SK-N-SH (cell line): ENCODE measurements at regions not wholly inside any gene's neighbourhood (a gene's known extent, or its start where the extent isn't known, plus 50 kb on each side); places are given as distances from the start of the nearest gene placed in this dataset.

Experiments
- CTCF ChIA-PET: fragments of 300-600, 350-600 bp; formaldehyde crosslinking; extraction: SDS; loops from one replicate; lab custom pipeline; 2021; lab: Yijun Ruan, JAX
- POLR2A ChIA-PET: fragments of 350-600 bp; sonication (Branson Sonifier 250); formaldehyde crosslinking; extraction: SDS; loops from one replicate; lab custom pipeline; 2020; ENCODE audit warnings: antibody characterized with exemption, inconsistent platforms; lab: Yijun Ruan, JAX
- DNase-seq: peaks from one replicate; pipeline ENCODE4 v3.0.0; 2012
- H2AFZ ChIP-seq: fragments of 200-600 bp; sonication (generic); 2 replicates; pipeline ENCODE4 v1.8.1; 2016; ENCODE audit warnings: antibody characterized with exemption, mild to moderate bottlenecking, low read depth
- H3F3A ChIP-seq: fragments of 200-600 bp; sonication (generic); replicated peaks from 2 replicates; pipeline ENCODE3; 2016; ENCODE audit warnings: antibody characterized with exemption, mild to moderate bottlenecking; ENCODE audit not compliant: insufficient read depth
- H3K27ac ChIP-seq, 2 experiments: fragments of 200-500 bp in 1 of 2; fragments of 200-600 bp in 1 of 2; sonication (Bioruptor generic) in 1 of 2; sonication (generic), shearing (Covaris generic) in 1 of 2; 2 replicates each; pipeline versions ENCODE4 v1.5.1 to v1.6.1; 2014 to 2016; ENCODE audit warnings: low read depth in 2 of 2, inconsistent platforms in 1 of 2, low read length in 1 of 2, mild to moderate bottlenecking in 1 of 2, mixed read lengths in 1 of 2
- H3K27me3 ChIP-seq: fragments of 200-600 bp; sonication (generic), shearing (Covaris generic); 2 replicates; pipeline ENCODE4 v1.6.1; 2016; ENCODE audit warnings: mixed run types; ENCODE audit not compliant: insufficient read depth
- H3K36me3 ChIP-seq, 2 experiments: fragments of 200-500 bp in 1 of 2; fragments of 200-600 bp in 1 of 2; sonication (Bioruptor generic) in 1 of 2; sonication (generic) in 1 of 2; replicated peaks in 1 of 2; 2 replicates each; pipeline versions ENCODE3 to v1.5.1; 2014 to 2016; ENCODE audit warnings: low read length in 1 of 2, mild to moderate bottlenecking in 1 of 2; ENCODE audit not compliant: insufficient read depth in 2 of 2, control insufficient read depth in 1 of 2
- H3K4me1 ChIP-seq, 2 experiments: fragments of 200-500 bp in 1 of 2; fragments of 200-600 bp in 1 of 2; sonication (Bioruptor generic) in 1 of 2; sonication (generic), shearing (Covaris generic) in 1 of 2; 2 replicates each; pipeline versions ENCODE4 v1.5.1 to v1.6.1; 2014 to 2016; ENCODE audit warnings: low read depth in 1 of 2, low read length in 1 of 2, mixed run types in 1 of 2; ENCODE audit not compliant: insufficient read depth in 2 of 2, control insufficient read depth in 1 of 2
- H3K4me2 ChIP-seq: fragments of 200-600 bp; sonication (generic), shearing (Covaris generic); 2 replicates; pipeline ENCODE4 v1.6.1; 2017; ENCODE audit warnings: mixed run types
- H3K4me3 ChIP-seq, 2 experiments: fragments of 200-500 bp in 1 of 2; fragments of 200-600 bp in 1 of 2; sonication (Bioruptor generic) in 1 of 2; sonication (generic), shearing (Covaris generic) in 1 of 2; 2 replicates each; pipeline versions ENCODE4 v1.5.1 to v1.8.1; 2014 to 2016; ENCODE audit warnings: low read depth in 2 of 2, inconsistent platforms in 1 of 2, low read length in 1 of 2, mild to moderate bottlenecking in 1 of 2, mixed read lengths in 1 of 2, moderate library complexity in 1 of 2
- H3K79me2 ChIP-seq: fragments of 200-600 bp; sonication (generic); 2 replicates; pipeline ENCODE4 v1.8.1; 2017; ENCODE audit warnings: mild to moderate bottlenecking; ENCODE audit not compliant: insufficient read depth
- H3K9ac ChIP-seq: fragments of 200-600 bp; sonication (generic); 2 replicates; pipeline ENCODE4 v1.6.1; 2017; ENCODE audit warnings: mixed run types
- H3K9me2 ChIP-seq: fragments of 200-600 bp; sonication (generic); 2 replicates; pipeline ENCODE4 v1.6.1; 2017; ENCODE audit warnings: mixed run types
- H3K9me3 ChIP-seq: fragments of 200-600 bp; sonication (generic); 2 replicates; pipeline ENCODE4 v1.6.1; 2017; ENCODE audit warnings: mixed run types, mild to moderate bottlenecking, moderate library complexity
- H4K20me1 ChIP-seq: fragments of 200-600 bp; sonication (generic); 2 replicates; pipeline ENCODE4 v1.6.1; 2017; ENCODE audit warnings: mild to moderate bottlenecking, mixed run types; ENCODE audit not compliant: insufficient read depth
- FOSL2 ChIP-seq: IDR thresholded peaks from 2 replicates; pipeline ENCODE4 v1.4.0; 2012; ENCODE audit warnings: low read depth, mild to moderate bottlenecking, moderate library complexity, borderline replicate concordance
- SIN3A ChIP-seq: IDR thresholded peaks from 2 replicates; pipeline ENCODE4 v1.6.1; 2012; ENCODE audit warnings: low read depth, mild to moderate bottlenecking, low read length, moderate library complexity, borderline replicate concordance
- YY1 ChIP-seq: IDR thresholded peaks from 2 replicates; pipeline ENCODE4 v1.4.0; 2012; ENCODE audit warnings: low read depth, mild to moderate bottlenecking
- whole genome bisulfite sequencing: methylation state at CpG from one replicate; pipeline ENCODE4 v1.1.6; 2017; ENCODE audit warnings: low lambda C conversion rate; 5-methylcytosine and 5-hydroxymethylcytosine counted together
- TF ChIP-seq, protein P1 (sequence below): IDR thresholded peaks from 2 replicates; pipeline ENCODE4 v1.4.0; 2012; ENCODE audit warnings: low read depth, borderline replicate concordance
- TF ChIP-seq, protein P2 (sequence below): fragments of 150-350 bp; IDR thresholded peaks from 2 replicates; pipeline ENCODE4 v1.6.1; 2016; ENCODE audit warnings: mild to moderate bottlenecking, low read depth, low read length
- TF ChIP-seq, protein P3 (sequence below): IDR thresholded peaks from 2 replicates; pipeline ENCODE4 v1.6.1; 2012; ENCODE audit warnings: mild to moderate bottlenecking, low read depth, low read length, moderate library complexity
- TF ChIP-seq, protein P4 (sequence below): fragments of 200-600 bp; sonication (generic); IDR thresholded peaks from 2 replicates; pipeline ENCODE4 v1.6.1; 2017; ENCODE audit warnings: antibody characterized with exemption, mild to moderate bottlenecking, moderate library complexity
- TF ChIP-seq, protein P5 (sequence below): IDR thresholded peaks from 2 replicates; pipeline ENCODE4 v1.4.0; 2012; ENCODE audit warnings: low read depth, borderline replicate concordance

DNA sequence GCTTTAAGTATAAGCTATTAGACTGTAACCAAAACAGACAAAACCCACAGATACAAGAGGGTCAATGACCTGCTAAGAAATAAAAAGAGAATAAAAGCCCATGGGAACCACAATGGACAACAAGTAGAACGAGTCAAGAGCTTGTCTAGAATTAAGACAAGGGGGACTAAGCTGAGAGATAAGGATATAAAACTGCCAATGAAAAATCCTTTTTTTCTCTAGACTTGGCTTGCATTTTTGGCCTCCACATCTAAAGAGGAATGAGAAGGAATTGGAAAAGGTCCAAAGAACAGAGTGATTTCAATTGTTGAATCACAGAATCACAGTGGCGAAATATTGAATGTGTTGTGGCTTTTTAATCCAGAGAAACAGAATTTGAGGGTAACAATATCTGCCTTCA lies 135.7 kb downstream of the QDPR start:
- ChIA-PET CTCF (interaction anchor here (1.1 to 1.3 kb wide), 2 partner anchors 14 to 72 kb away, joined by 3 to 4 read pairs; no protein-coding TSS in a partner anchor), POLR2A (no interaction called here)
- no peaks in the 10 kb centered on the region for H3K79me2 ChIP-seq
- no peak overlapping the region for H3K9ac ChIP-seq
- H3K4me1 ChIP-seq = no peaks in the 10 kb centered on the region; a peak in 1 of 4 replicates
- H3K9me3 ChIP-seq = no peaks in the 10 kb centered on the region
- H3K4me3 ChIP-seq = no peak overlapping the region
- H4K20me1 ChIP-seq = no peaks in the 10 kb centered on the region
- H3K27ac ChIP-seq = no peak overlapping the region
- no peak for DNase-seq
- no peaks in the 10 kb centered on the region for H3K36me3 ChIP-seq
- H2AFZ ChIP-seq = no peak overlapping the region
- H3K4me2 ChIP-seq = no peak overlapping the region
- no peaks in the 10 kb centered on the region for H3K27me3 ChIP-seq
- no peaks in the 10 kb centered on the region for H3F3A ChIP-seq
- TF ChIP-seq FOSL2 = no peak
- TF ChIP-seq, protein P1, sequence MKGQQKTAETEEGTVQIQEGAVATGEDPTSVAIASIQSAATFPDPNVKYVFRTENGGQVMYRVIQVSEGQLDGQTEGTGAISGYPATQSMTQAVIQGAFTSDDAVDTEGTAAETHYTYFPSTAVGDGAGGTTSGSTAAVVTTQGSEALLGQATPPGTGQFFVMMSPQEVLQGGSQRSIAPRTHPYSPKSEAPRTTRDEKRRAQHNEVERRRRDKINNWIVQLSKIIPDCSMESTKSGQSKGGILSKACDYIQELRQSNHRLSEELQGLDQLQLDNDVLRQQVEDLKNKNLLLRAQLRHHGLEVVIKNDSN = no peak
- no peak for TF ChIP-seq SIN3A
- TF ChIP-seq, protein P2, sequence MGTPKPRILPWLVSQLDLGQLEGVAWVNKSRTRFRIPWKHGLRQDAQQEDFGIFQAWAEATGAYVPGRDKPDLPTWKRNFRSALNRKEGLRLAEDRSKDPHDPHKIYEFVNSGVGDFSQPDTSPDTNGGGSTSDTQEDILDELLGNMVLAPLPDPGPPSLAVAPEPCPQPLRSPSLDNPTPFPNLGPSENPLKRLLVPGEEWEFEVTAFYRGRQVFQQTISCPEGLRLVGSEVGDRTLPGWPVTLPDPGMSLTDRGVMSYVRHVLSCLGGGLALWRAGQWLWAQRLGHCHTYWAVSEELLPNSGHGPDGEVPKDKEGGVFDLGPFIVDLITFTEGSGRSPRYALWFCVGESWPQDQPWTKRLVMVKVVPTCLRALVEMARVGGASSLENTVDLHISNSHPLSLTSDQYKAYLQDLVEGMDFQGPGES = no peak
- TF ChIP-seq, protein P3, sequence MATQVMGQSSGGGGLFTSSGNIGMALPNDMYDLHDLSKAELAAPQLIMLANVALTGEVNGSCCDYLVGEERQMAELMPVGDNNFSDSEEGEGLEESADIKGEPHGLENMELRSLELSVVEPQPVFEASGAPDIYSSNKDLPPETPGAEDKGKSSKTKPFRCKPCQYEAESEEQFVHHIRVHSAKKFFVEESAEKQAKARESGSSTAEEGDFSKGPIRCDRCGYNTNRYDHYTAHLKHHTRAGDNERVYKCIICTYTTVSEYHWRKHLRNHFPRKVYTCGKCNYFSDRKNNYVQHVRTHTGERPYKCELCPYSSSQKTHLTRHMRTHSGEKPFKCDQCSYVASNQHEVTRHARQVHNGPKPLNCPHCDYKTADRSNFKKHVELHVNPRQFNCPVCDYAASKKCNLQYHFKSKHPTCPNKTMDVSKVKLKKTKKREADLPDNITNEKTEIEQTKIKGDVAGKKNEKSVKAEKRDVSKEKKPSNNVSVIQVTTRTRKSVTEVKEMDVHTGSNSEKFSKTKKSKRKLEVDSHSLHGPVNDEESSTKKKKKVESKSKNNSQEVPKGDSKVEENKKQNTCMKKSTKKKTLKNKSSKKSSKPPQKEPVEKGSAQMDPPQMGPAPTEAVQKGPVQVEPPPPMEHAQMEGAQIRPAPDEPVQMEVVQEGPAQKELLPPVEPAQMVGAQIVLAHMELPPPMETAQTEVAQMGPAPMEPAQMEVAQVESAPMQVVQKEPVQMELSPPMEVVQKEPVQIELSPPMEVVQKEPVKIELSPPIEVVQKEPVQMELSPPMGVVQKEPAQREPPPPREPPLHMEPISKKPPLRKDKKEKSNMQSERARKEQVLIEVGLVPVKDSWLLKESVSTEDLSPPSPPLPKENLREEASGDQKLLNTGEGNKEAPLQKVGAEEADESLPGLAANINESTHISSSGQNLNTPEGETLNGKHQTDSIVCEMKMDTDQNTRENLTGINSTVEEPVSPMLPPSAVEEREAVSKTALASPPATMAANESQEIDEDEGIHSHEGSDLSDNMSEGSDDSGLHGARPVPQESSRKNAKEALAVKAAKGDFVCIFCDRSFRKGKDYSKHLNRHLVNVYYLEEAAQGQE = no peak
- TF ChIP-seq, protein P4, sequence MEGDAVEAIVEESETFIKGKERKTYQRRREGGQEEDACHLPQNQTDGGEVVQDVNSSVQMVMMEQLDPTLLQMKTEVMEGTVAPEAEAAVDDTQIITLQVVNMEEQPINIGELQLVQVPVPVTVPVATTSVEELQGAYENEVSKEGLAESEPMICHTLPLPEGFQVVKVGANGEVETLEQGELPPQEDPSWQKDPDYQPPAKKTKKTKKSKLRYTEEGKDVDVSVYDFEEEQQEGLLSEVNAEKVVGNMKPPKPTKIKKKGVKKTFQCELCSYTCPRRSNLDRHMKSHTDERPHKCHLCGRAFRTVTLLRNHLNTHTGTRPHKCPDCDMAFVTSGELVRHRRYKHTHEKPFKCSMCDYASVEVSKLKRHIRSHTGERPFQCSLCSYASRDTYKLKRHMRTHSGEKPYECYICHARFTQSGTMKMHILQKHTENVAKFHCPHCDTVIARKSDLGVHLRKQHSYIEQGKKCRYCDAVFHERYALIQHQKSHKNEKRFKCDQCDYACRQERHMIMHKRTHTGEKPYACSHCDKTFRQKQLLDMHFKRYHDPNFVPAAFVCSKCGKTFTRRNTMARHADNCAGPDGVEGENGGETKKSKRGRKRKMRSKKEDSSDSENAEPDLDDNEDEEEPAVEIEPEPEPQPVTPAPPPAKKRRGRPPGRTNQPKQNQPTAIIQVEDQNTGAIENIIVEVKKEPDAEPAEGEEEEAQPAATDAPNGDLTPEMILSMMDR = no peak
- TF ChIP-seq YY1 = no peak
- TF ChIP-seq, protein P5, sequence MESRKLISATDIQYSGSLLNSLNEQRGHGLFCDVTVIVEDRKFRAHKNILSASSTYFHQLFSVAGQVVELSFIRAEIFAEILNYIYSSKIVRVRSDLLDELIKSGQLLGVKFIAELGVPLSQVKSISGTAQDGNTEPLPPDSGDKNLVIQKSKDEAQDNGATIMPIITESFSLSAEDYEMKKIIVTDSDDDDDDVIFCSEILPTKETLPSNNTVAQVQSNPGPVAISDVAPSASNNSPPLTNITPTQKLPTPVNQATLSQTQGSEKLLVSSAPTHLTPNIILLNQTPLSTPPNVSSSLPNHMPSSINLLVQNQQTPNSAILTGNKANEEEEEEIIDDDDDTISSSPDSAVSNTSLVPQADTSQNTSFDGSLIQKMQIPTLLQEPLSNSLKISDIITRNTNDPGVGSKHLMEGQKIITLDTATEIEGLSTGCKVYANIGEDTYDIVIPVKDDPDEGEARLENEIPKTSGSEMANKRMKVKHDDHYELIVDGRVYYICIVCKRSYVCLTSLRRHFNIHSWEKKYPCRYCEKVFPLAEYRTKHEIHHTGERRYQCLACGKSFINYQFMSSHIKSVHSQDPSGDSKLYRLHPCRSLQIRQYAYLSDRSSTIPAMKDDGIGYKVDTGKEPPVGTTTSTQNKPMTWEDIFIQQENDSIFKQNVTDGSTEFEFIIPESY = no peak
- no peaks in the 10 kb centered on the region for H3K9me2 ChIP-seq
- 5% methylated on average over 2 of the region's 2 CpGs for WGBS
